ENCODE measurements at regions not wholly inside any gene's neighbourhood (a gene's known extent, or its start where the extent isn't known, plus 50 kb on each side); places are given as distances from the start of the nearest gene placed in this dataset.
A peak's percentile ranks its signal among the peaks of the same experiment; 100 is the strongest.

DNA sequence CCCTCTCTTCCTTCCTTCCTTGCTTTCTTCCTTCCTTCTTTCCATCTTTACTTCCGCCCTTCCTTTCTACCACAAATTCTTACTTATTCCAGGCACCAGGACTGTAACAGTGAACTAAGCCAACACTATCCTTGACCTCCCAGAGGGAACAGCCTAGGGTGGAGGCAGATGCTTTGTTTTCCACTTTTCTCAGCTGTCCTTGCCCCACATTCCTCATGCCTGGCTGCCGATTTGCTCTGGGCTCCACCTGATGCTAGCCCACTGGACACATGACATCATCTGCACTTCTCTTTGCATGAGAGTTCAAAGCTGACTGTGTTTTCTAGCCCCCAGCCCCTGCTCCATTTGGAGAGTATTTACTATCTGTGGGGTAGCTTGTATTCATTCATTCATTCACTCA is 283.0 kb downstream of the MAF start:
- DNase-seq (ENCODE audit: low spot score) (no peak), ATAC-seq (peak; percentile 72)
- Histone ChIP-seq H2AFZ (no peak overlapping the region), H3F3A (replicated peaks; ENCODE audit: low read depth) (no peaks in the 10 kb centered on the region), H3K4me2 (peak overlapping the region; percentile 65), H3K4me3 (no peak overlapping the region), H3K36me3 (ENCODE audit: insufficient read depth) (no peaks in the 10 kb centered on the region), H4K20me1 (replicated peaks; ENCODE audit: insufficient read depth) (no peaks in the 10 kb centered on the region), H3K9me2 (ENCODE audit: insufficient read depth) (peaks cover 2% of the 10 kb centered on the region; the same call in 1 of the 2 replicates), H3K4me1 (ENCODE audit: insufficient read depth) (peaks cover 23% of the 10 kb centered on the region), H3K27me3 (ENCODE audit: insufficient read depth) (no peaks in the 10 kb centered on the region), H3K27ac (ENCODE audit: low read depth) (peak overlapping the region; percentile 66), H3K79me2 (replicated peaks; ENCODE audit: insufficient read depth) (no peaks in the 10 kb centered on the region)
- TF ChIP-seq CREB1 (CRISPR knock-in tag; IDR thresholded peaks at IDR 0.05; ENCODE audit: low read depth) (no peak), STAT1 (IDR thresholded peaks at IDR 0.05; ENCODE audit: unreplicated experiment) (no peak), EZH2phosphoT487 (IDR thresholded peaks at IDR 0.05; ENCODE audit: unreplicated experiment) (no peak), CTCF (conservative IDR thresholded peaks at IDR 0.05; ENCODE audit: low read depth in 2 of 2) (no peak), ZNF462 (CRISPR knock-in tag; IDR thresholded peaks at IDR 0.05) (no peak), POLR2AphosphoS5 (IDR thresholded peaks at IDR 0.05; ENCODE audit: low read depth) (no peak)
- no peaks in the 10 kb centered on the region for H3K36me3 Mint-ChIP-seq (ENCODE audit: low read depth)
- H3K27me3 Mint-ChIP-seq (ENCODE audit: insufficient read depth, low read depth, poor library complexity): peaks cover 8% of the 10 kb centered on the region
- H3K4me3 Mint-ChIP-seq: no peak overlapping the region
- no peaks in the 10 kb centered on the region for H3K9me3 Mint-ChIP-seq
- H3K4me1 Mint-ChIP-seq: peaks cover 28% of the 10 kb centered on the region
- no peak overlapping the region for H3K27ac Mint-ChIP-seq
